SK-N-SH (cell line): ENCODE measurements at regions not wholly inside any gene's neighbourhood (a gene's known extent, or its start where the extent isn't known, plus 50 kb on each side); places are given as distances from the start of the nearest gene placed in this dataset.

ENCODE experiments used
- CTCF ChIA-PET: fragments of 300-600, 350-600 bp; formaldehyde crosslinking; extraction: SDS; loops from one replicate; lab custom pipeline; 2021; lab: Yijun Ruan, JAX
- POLR2A ChIA-PET: fragments of 350-600 bp; sonication (Branson Sonifier 250); formaldehyde crosslinking; extraction: SDS; loops from one replicate; lab custom pipeline; 2020; ENCODE audit warnings: antibody characterized with exemption, inconsistent platforms; lab: Yijun Ruan, JAX
- DNase-seq: peaks from one replicate; pipeline ENCODE4 v3.0.0; 2012
- H2AFZ ChIP-seq: fragments of 200-600 bp; sonication (generic); 2 replicates; pipeline ENCODE4 v1.8.1; 2016; ENCODE audit warnings: antibody characterized with exemption, mild to moderate bottlenecking, low read depth
- H3F3A ChIP-seq: fragments of 200-600 bp; sonication (generic); replicated peaks from 2 replicates; pipeline ENCODE3; 2016; ENCODE audit warnings: antibody characterized with exemption, mild to moderate bottlenecking; ENCODE audit not compliant: insufficient read depth
- H3K27ac ChIP-seq, 2 experiments: fragments of 200-500 bp in 1 of 2; fragments of 200-600 bp in 1 of 2; sonication (Bioruptor generic) in 1 of 2; sonication (generic), shearing (Covaris generic) in 1 of 2; 2 replicates each; pipeline versions ENCODE4 v1.5.1 to v1.6.1; 2014 to 2016; ENCODE audit warnings: low read depth in 2 of 2, inconsistent platforms in 1 of 2, low read length in 1 of 2, mild to moderate bottlenecking in 1 of 2, mixed read lengths in 1 of 2
- H3K27me3 ChIP-seq: fragments of 200-600 bp; sonication (generic), shearing (Covaris generic); 2 replicates; pipeline ENCODE4 v1.6.1; 2016; ENCODE audit warnings: mixed run types; ENCODE audit not compliant: insufficient read depth
- H3K36me3 ChIP-seq, 2 experiments: fragments of 200-500 bp in 1 of 2; fragments of 200-600 bp in 1 of 2; sonication (Bioruptor generic) in 1 of 2; sonication (generic) in 1 of 2; replicated peaks in 1 of 2; 2 replicates each; pipeline versions ENCODE3 to v1.5.1; 2014 to 2016; ENCODE audit warnings: low read length in 1 of 2, mild to moderate bottlenecking in 1 of 2; ENCODE audit not compliant: insufficient read depth in 2 of 2, control insufficient read depth in 1 of 2
- H3K4me1 ChIP-seq, 2 experiments: fragments of 200-500 bp in 1 of 2; fragments of 200-600 bp in 1 of 2; sonication (Bioruptor generic) in 1 of 2; sonication (generic), shearing (Covaris generic) in 1 of 2; 2 replicates each; pipeline versions ENCODE4 v1.5.1 to v1.6.1; 2014 to 2016; ENCODE audit warnings: low read depth in 1 of 2, low read length in 1 of 2, mixed run types in 1 of 2; ENCODE audit not compliant: insufficient read depth in 2 of 2, control insufficient read depth in 1 of 2
- H3K4me2 ChIP-seq: fragments of 200-600 bp; sonication (generic), shearing (Covaris generic); 2 replicates; pipeline ENCODE4 v1.6.1; 2017; ENCODE audit warnings: mixed run types
- H3K4me3 ChIP-seq, 2 experiments: fragments of 200-500 bp in 1 of 2; fragments of 200-600 bp in 1 of 2; sonication (Bioruptor generic) in 1 of 2; sonication (generic), shearing (Covaris generic) in 1 of 2; 2 replicates each; pipeline versions ENCODE4 v1.5.1 to v1.8.1; 2014 to 2016; ENCODE audit warnings: low read depth in 2 of 2, inconsistent platforms in 1 of 2, low read length in 1 of 2, mild to moderate bottlenecking in 1 of 2, mixed read lengths in 1 of 2, moderate library complexity in 1 of 2
- H3K79me2 ChIP-seq: fragments of 200-600 bp; sonication (generic); 2 replicates; pipeline ENCODE4 v1.8.1; 2017; ENCODE audit warnings: mild to moderate bottlenecking; ENCODE audit not compliant: insufficient read depth
- H3K9ac ChIP-seq: fragments of 200-600 bp; sonication (generic); 2 replicates; pipeline ENCODE4 v1.6.1; 2017; ENCODE audit warnings: mixed run types
- H3K9me2 ChIP-seq: fragments of 200-600 bp; sonication (generic); 2 replicates; pipeline ENCODE4 v1.6.1; 2017; ENCODE audit warnings: mixed run types
- H3K9me3 ChIP-seq: fragments of 200-600 bp; sonication (generic); 2 replicates; pipeline ENCODE4 v1.6.1; 2017; ENCODE audit warnings: mixed run types, mild to moderate bottlenecking, moderate library complexity
- H4K20me1 ChIP-seq: fragments of 200-600 bp; sonication (generic); 2 replicates; pipeline ENCODE4 v1.6.1; 2017; ENCODE audit warnings: mild to moderate bottlenecking, mixed run types; ENCODE audit not compliant: insufficient read depth
- FOSL2 ChIP-seq: IDR thresholded peaks from 2 replicates; pipeline ENCODE4 v1.4.0; 2012; ENCODE audit warnings: low read depth, mild to moderate bottlenecking, moderate library complexity, borderline replicate concordance
- IRF3 ChIP-seq: fragments of 150-350 bp; IDR thresholded peaks from 2 replicates; pipeline ENCODE4 v1.6.1; 2016; ENCODE audit warnings: mild to moderate bottlenecking, low read depth, low read length
- JUND ChIP-seq: IDR thresholded peaks from 2 replicates; pipeline ENCODE4 v1.4.0; 2012
- MXI1 ChIP-seq: IDR thresholded peaks from 2 replicates; pipeline ENCODE4 v1.6.1; 2012; ENCODE audit warnings: mild to moderate bottlenecking, low read depth, low read length, improper control_type of control experiment
- NRF1 ChIP-seq: IDR thresholded peaks from 2 replicates; pipeline ENCODE4 v1.6.1; 2012; ENCODE audit warnings: low read depth, mild to moderate bottlenecking, low read length
- PBX3 ChIP-seq: IDR thresholded peaks from 2 replicates; pipeline ENCODE4; 2012
- RAD21 ChIP-seq: IDR thresholded peaks from 2 replicates; pipeline ENCODE4 v1.6.1; 2012; ENCODE audit warnings: mild to moderate bottlenecking, low read length
- RXRA ChIP-seq: IDR thresholded peaks from 2 replicates; pipeline ENCODE4 v1.4.0; 2012; ENCODE audit warnings: low read depth, mild to moderate bottlenecking, borderline replicate concordance
- YY1 ChIP-seq: IDR thresholded peaks from 2 replicates; pipeline ENCODE4 v1.4.0; 2012; ENCODE audit warnings: low read depth, mild to moderate bottlenecking
- WGBS: methylation state at CpG from one replicate; pipeline ENCODE4 v1.1.6; 2017; ENCODE audit warnings: low lambda C conversion rate; 5-methylcytosine and 5-hydroxymethylcytosine counted together
- TF ChIP-seq, protein P1 (sequence below): IDR thresholded peaks from 2 replicates; pipeline ENCODE4 v1.6.1; 2012; ENCODE audit warnings: mild to moderate bottlenecking, low read depth, low read length, moderate library complexity

GRCh38 chr1:14160781-14161180 lies 437.7 kb upstream of the KAZN start (continued):
- TF ChIP-seq FOSL2: no peak
- TF ChIP-seq RAD21: no peak
- TF ChIP-seq, protein P1, sequence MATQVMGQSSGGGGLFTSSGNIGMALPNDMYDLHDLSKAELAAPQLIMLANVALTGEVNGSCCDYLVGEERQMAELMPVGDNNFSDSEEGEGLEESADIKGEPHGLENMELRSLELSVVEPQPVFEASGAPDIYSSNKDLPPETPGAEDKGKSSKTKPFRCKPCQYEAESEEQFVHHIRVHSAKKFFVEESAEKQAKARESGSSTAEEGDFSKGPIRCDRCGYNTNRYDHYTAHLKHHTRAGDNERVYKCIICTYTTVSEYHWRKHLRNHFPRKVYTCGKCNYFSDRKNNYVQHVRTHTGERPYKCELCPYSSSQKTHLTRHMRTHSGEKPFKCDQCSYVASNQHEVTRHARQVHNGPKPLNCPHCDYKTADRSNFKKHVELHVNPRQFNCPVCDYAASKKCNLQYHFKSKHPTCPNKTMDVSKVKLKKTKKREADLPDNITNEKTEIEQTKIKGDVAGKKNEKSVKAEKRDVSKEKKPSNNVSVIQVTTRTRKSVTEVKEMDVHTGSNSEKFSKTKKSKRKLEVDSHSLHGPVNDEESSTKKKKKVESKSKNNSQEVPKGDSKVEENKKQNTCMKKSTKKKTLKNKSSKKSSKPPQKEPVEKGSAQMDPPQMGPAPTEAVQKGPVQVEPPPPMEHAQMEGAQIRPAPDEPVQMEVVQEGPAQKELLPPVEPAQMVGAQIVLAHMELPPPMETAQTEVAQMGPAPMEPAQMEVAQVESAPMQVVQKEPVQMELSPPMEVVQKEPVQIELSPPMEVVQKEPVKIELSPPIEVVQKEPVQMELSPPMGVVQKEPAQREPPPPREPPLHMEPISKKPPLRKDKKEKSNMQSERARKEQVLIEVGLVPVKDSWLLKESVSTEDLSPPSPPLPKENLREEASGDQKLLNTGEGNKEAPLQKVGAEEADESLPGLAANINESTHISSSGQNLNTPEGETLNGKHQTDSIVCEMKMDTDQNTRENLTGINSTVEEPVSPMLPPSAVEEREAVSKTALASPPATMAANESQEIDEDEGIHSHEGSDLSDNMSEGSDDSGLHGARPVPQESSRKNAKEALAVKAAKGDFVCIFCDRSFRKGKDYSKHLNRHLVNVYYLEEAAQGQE: no peak
- TF ChIP-seq RXRA: no peak

- H3K36me3 ChIP-seq: no peaks in the 10 kb centered on the region
- no peak overlapping the region for H3K9ac ChIP-seq
- TF ChIP-seq JUND (no peak), NRF1 (no peak), RXRA (no peak), FOSL2 (no peak), YY1 (no peak), IRF3 (no peak)
- H3K4me2 ChIP-seq: no peak overlapping the region
- no peaks in the 10 kb centered on the region for H3F3A ChIP-seq
- ChIA-PET POLR2A (no interaction called here), CTCF (no interaction called here)
- H3K27ac ChIP-seq: no peak overlapping the region
- no peaks in the 10 kb centered on the region for H3K9me2 ChIP-seq
- no peaks in the 10 kb centered on the region for H3K79me2 ChIP-seq
- H3K4me3 ChIP-seq: no peak overlapping the region
- H3K4me1 ChIP-seq: no peaks in the 10 kb centered on the region
- H2AFZ ChIP-seq: no peak overlapping the region
- WGBS: 34% methylated on average over 4 of the region's 4 CpGs
- H3K9me3 ChIP-seq: no peaks in the 10 kb centered on the region
- no peaks in the 10 kb centered on the region for H4K20me1 ChIP-seq
- H3K27me3 ChIP-seq: no peaks in the 10 kb centered on the region
- no peak for DNase-seq
These were observed 435.2 kb upstream of the KAZN start for GRCh38 chr1:14163246-14163645.

DNA sequence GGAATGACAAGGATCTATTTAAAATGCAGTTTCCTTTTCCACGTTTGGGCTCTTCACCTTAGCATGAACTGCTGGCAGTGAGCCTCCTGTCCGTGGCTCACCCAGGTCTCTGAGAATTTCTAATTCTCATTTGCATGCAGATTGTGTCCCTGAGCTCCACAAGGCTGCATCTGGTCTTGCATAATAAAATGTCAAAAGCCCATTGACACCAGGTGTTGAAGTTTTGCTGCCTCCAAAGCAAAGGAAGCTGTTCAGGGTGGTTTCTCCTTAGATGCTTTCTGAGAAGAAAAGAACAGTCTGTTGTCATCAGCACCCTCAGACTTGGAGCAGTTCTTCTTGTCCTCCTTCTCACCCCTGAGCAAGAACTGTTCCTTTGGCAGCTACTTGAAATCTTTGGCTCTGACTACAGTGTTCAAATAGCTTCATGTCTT lies 433.1 kb upstream of the KAZN start:
- CTCF ChIA-PET: no interaction called here
- H3K9me3 ChIP-seq: no peaks in the 10 kb centered on the region
- H3F3A ChIP-seq: no peaks in the 10 kb centered on the region
- H3K4me1 ChIP-seq: no peaks in the 10 kb centered on the region
- no peak overlapping the region for H3K4me2 ChIP-seq
- no peak overlapping the region for H3K9ac ChIP-seq
- no peaks in the 10 kb centered on the region for H4K20me1 ChIP-seq
- POLR2A ChIA-PET: no interaction called here
- H3K4me3 ChIP-seq: no peak overlapping the region
- TF ChIP-seq MXI1: no peak
- no peak for TF ChIP-seq NRF1
- TF ChIP-seq PBX3: no peak
- H3K36me3 ChIP-seq: no peaks in the 10 kb centered on the region
- no peak overlapping the region for H2AFZ ChIP-seq
- H3K79me2 ChIP-seq: no peaks in the 10 kb centered on the region
- DNase-seq: no peak
- 6% methylated on average over 2 of the region's 2 CpGs for WGBS
- no peaks in the 10 kb centered on the region for H3K27me3 ChIP-seq
- H3K9me2 ChIP-seq: no peaks in the 10 kb centered on the region
- H3K27ac ChIP-seq: no peak overlapping the region
